SK-N-SH (cell line): ENCODE measurements at regions not wholly inside any gene's neighbourhood (a gene's known extent, or its start where the extent isn't known, plus 50 kb on each side); places are given as distances from the start of the nearest gene placed in this dataset.

Experiments
- EZH2phosphoT487 ChIP-seq: fragments of 200-600 bp; sonication (generic); IDR thresholded peaks from 2 replicates; pipeline ENCODE4 v1.6.1; 2017; ENCODE audit warnings: low read depth, mixed run types, mild to moderate bottlenecking, antibody characterized with exemption, moderate library complexity, borderline replicate concordance
- FOSL2 ChIP-seq: IDR thresholded peaks from 2 replicates; pipeline ENCODE4 v1.4.0; 2012; ENCODE audit warnings: low read depth, mild to moderate bottlenecking, moderate library complexity, borderline replicate concordance
- GABPA ChIP-seq: IDR thresholded peaks from 2 replicates; pipeline ENCODE4 v1.4.0; 2012; ENCODE audit warnings: low read depth, mild to moderate bottlenecking
- JUND ChIP-seq: IDR thresholded peaks from 2 replicates; pipeline ENCODE4 v1.4.0; 2012
- NRF1 ChIP-seq: IDR thresholded peaks from 2 replicates; pipeline ENCODE4 v1.6.1; 2012; ENCODE audit warnings: low read depth, mild to moderate bottlenecking, low read length
- POLR2AphosphoS5 ChIP-seq: IDR thresholded peaks from 2 replicates; pipeline ENCODE4 v1.6.1; 2012; ENCODE audit warnings: low read depth, low read length
- RCOR1 ChIP-seq: fragments of 150-350 bp; IDR thresholded peaks from 2 replicates; pipeline ENCODE4 v1.6.1; 2017; ENCODE audit warnings: antibody characterized with exemption, low read length
- RFX5 ChIP-seq: IDR thresholded peaks from 2 replicates; pipeline ENCODE4 v1.6.1; 2012; ENCODE audit warnings: mild to moderate bottlenecking, improper control_type of control experiment, low read length
- SMC3 ChIP-seq: IDR thresholded peaks from 2 replicates; pipeline ENCODE4 v1.6.1; 2012; ENCODE audit warnings: low read depth, low read length, improper control_type of control experiment
- TCF12 ChIP-seq: IDR thresholded peaks from 2 replicates; pipeline ENCODE4 v1.4.0; 2012
- YY1 ChIP-seq: IDR thresholded peaks from 2 replicates; pipeline ENCODE4 v1.4.0; 2012; ENCODE audit warnings: low read depth, mild to moderate bottlenecking
- TF ChIP-seq, protein P1 (sequence below): fragments of 200-600 bp; sonication (generic); IDR thresholded peaks from 2 replicates; pipeline ENCODE4 v1.6.1; 2017; ENCODE audit warnings: antibody characterized with exemption, mild to moderate bottlenecking, moderate library complexity
- TF ChIP-seq, protein P2 (sequence below): IDR thresholded peaks from 2 replicates; pipeline ENCODE4 v1.6.1; 2012; ENCODE audit warnings: mild to moderate bottlenecking, low read depth, low read length, moderate library complexity

DNA sequence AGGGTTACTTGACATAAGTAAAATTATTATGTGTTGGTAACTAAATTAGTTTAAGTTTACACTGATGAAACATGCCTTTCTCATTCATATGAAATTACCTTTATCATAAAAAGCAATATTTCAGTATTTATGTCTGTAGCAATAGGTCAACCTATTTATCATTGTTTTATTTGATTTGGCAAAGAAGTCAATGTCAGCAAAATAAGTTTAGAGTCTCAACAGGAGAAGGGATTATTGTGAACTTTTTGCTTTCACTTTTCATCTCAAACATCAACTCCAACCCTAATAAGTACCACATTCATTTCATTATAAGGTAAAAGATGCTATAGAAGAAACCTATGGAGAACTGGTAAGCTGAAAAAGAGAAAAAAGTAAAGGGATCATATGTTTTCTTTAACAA lies 1015.4 kb upstream of the ADGRL4 start:
- no peak for TF ChIP-seq POLR2AphosphoS5
- TF ChIP-seq, protein P1, sequence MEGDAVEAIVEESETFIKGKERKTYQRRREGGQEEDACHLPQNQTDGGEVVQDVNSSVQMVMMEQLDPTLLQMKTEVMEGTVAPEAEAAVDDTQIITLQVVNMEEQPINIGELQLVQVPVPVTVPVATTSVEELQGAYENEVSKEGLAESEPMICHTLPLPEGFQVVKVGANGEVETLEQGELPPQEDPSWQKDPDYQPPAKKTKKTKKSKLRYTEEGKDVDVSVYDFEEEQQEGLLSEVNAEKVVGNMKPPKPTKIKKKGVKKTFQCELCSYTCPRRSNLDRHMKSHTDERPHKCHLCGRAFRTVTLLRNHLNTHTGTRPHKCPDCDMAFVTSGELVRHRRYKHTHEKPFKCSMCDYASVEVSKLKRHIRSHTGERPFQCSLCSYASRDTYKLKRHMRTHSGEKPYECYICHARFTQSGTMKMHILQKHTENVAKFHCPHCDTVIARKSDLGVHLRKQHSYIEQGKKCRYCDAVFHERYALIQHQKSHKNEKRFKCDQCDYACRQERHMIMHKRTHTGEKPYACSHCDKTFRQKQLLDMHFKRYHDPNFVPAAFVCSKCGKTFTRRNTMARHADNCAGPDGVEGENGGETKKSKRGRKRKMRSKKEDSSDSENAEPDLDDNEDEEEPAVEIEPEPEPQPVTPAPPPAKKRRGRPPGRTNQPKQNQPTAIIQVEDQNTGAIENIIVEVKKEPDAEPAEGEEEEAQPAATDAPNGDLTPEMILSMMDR, result no peak
- TF ChIP-seq JUND, result no peak
- TF ChIP-seq GABPA, result no peak
- TF ChIP-seq SMC3, result no peak
- TF ChIP-seq TCF12, result no peak
- no peak for TF ChIP-seq NRF1
- TF ChIP-seq RCOR1, result no peak
- TF ChIP-seq RFX5, result no peak
- TF ChIP-seq FOSL2, result no peak
- no peak for TF ChIP-seq EZH2phosphoT487
- TF ChIP-seq YY1, result no peak
- TF ChIP-seq, protein P2, sequence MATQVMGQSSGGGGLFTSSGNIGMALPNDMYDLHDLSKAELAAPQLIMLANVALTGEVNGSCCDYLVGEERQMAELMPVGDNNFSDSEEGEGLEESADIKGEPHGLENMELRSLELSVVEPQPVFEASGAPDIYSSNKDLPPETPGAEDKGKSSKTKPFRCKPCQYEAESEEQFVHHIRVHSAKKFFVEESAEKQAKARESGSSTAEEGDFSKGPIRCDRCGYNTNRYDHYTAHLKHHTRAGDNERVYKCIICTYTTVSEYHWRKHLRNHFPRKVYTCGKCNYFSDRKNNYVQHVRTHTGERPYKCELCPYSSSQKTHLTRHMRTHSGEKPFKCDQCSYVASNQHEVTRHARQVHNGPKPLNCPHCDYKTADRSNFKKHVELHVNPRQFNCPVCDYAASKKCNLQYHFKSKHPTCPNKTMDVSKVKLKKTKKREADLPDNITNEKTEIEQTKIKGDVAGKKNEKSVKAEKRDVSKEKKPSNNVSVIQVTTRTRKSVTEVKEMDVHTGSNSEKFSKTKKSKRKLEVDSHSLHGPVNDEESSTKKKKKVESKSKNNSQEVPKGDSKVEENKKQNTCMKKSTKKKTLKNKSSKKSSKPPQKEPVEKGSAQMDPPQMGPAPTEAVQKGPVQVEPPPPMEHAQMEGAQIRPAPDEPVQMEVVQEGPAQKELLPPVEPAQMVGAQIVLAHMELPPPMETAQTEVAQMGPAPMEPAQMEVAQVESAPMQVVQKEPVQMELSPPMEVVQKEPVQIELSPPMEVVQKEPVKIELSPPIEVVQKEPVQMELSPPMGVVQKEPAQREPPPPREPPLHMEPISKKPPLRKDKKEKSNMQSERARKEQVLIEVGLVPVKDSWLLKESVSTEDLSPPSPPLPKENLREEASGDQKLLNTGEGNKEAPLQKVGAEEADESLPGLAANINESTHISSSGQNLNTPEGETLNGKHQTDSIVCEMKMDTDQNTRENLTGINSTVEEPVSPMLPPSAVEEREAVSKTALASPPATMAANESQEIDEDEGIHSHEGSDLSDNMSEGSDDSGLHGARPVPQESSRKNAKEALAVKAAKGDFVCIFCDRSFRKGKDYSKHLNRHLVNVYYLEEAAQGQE, result no peak
